ACC112 (cell line): ENCODE measurements at regions not wholly inside any gene's neighbourhood (a gene's known extent, or its start where the extent isn't known, plus 50 kb on each side); places are given as distances from the start of the nearest gene placed in this dataset.

Experiments used
- H2AFZ ChIP-seq: fragments of 200-600 bp; sonication (generic); one replicate; pipeline ENCODE4 v1.6.0; 2017; ENCODE audit warnings: antibody characterized with exemption, low read length; ENCODE audit not compliant: unreplicated experiment
- H3K27ac ChIP-seq: fragments of 200-600 bp; sonication (generic); 2 replicates; pipeline ENCODE4 v1.5.1; 2014; ENCODE audit warnings: low read depth, mild to moderate bottlenecking, antibody characterized with exemption, low read length, moderate library complexity
- H3K27me3 ChIP-seq: fragments of 200-600 bp; sonication (generic); 2 replicates; pipeline ENCODE4 v1.6.1; 2014; ENCODE audit warnings: mild to moderate bottlenecking, antibody characterized with exemption, low read length, moderate library complexity, mixed read lengths; ENCODE audit not compliant: insufficient read depth
- H3K36me3 ChIP-seq: fragments of 200-600 bp; sonication (generic); 2 replicates; pipeline ENCODE4 v1.6.1; 2016; ENCODE audit warnings: mild to moderate bottlenecking, antibody characterized with exemption, low read length, moderate library complexity, mixed read lengths; ENCODE audit not compliant: insufficient read depth
- H3K4me1 ChIP-seq: fragments of 200-600 bp; sonication (generic); one replicate; pipeline ENCODE4 v1.6.1; 2016; ENCODE audit warnings: low read length, mixed read lengths; ENCODE audit not compliant: insufficient read depth, unreplicated experiment, control insufficient read depth
- H3K4me3 ChIP-seq: fragments of 200-600 bp; sonication (generic); 2 replicates; pipeline ENCODE4 v1.5.1; 2014; ENCODE audit warnings: mild to moderate bottlenecking, low read depth, low read length
- H3K79me2 ChIP-seq: fragments of 200-600 bp; sonication (generic); one replicate; pipeline ENCODE4 v1.6.0; 2016; ENCODE audit warnings: low read length; ENCODE audit not compliant: control insufficient read depth, unreplicated experiment, insufficient read depth

DNA sequence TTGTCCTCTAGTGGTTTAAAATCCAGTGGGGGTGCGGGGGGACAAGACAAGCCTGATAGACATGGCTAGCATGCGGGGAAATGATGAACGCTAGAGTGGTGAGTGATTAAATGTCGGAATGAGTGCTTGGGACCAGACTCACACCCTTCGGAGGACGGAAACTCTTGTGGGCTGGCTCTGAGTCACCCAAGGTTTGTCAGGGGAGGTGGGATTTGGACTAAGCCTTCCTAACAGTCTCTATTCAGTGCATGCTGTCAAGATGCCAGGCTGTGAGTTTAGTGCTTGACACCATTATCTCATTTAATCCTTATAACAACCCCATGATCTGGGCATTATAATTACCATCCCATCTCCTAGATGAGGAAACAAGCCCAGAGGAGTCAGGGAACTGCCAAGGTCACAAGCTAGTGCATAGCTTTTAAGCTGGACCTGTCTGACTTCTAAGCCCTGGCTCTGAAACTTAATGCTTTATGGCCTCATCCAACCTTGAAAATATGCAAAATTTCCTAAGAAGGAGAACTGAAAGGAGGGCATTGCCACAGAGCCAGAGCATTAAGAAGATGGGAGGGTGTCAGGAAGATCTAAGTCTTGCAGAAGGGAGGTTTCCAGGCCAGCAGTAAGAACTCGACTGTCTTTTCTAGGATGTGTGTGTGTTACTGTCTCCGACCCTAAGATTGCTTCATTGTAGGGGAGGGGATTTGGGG is 168.7 kb upstream of the LRFN2 start:
- Histone ChIP-seq H3K4me3 (no peak overlapping the region), H2AFZ (no peak overlapping the region), H3K36me3 (no peaks in the 10 kb centered on the region), H3K27me3 (no peaks in the 10 kb centered on the region), H3K79me2 (no peaks in the 10 kb centered on the region), H3K4me1 (no peaks in the 10 kb centered on the region), H3K27ac (no peak overlapping the region)

DNA sequence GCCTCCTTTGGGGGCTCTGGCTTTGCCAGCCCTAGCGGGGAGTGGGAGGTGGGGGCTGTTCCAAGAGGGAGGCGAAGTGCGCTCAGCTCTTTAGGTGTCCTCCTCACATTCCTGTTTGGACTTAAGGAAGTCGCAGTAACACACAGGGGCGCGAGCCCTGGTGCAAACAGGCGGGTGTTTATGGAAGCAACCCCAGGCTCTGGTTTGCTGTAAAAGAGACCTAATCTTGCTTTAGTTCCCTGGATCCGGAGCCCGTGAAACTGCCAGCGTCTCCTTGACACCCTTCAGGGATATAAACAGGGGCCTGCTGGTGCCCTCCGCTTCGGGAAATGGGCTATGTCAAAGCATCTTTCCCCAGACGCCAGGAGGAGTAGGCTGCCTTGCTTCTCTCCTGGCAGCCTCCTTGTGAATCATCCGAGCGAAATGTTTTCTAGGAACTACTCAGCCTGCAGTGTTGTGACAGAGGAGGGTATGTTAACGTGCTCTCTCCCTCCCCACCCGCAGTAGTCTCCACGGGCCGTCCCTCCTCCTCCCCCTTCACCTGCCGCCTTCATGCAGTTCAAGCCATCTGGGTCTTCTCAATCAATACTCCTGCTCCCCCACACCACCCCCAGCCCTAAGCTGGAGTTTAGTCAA is 168.0 kb upstream of the LRFN2 start:
- Histone ChIP-seq H3K27ac (no peak overlapping the region), H3K4me3 (no peak overlapping the region), H3K27me3 (no peaks in the 10 kb centered on the region), H3K4me1 (no peaks in the 10 kb centered on the region), H3K36me3 (no peaks in the 10 kb centered on the region), H2AFZ (no peak overlapping the region), H3K79me2 (no peaks in the 10 kb centered on the region)

DNA sequence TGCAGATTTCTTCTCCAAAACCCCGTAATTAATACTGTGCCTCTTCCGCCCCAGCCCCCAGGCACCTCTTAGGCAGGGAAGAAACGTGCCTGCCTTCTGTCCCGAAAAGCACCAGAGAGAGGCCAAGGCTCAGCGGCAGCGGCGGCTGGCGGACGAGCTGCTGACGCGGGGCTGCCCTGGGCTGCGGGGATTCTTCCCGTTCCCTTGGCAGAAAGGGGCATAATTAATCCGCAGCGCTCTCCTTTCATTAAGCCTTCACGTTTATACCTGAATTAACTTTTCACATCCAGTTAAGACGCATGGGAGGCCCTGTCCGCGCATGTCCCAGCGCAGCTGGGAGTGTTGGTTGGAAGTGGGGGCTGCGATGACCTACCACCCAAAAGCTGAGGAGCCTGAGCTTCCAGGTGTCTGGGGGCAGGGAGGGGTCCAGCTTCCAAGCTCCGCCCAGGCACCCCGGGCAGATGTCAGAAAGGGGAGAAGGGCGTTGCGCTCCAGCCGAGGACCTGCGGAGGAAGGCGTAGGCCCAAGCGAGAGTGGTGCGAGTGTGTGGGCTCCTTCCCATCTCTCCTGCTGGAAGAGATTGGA is 167.4 kb upstream of the LRFN2 start:
- no peak overlapping the region for H3K27ac ChIP-seq
- H3K4me3 ChIP-seq, result no peak overlapping the region
- no peaks in the 10 kb centered on the region for H3K27me3 ChIP-seq
- no peaks in the 10 kb centered on the region for H3K4me1 ChIP-seq
- H2AFZ ChIP-seq, result no peak overlapping the region
- H3K36me3 ChIP-seq, result no peaks in the 10 kb centered on the region
- H3K79me2 ChIP-seq, result no peaks in the 10 kb centered on the region

DNA sequence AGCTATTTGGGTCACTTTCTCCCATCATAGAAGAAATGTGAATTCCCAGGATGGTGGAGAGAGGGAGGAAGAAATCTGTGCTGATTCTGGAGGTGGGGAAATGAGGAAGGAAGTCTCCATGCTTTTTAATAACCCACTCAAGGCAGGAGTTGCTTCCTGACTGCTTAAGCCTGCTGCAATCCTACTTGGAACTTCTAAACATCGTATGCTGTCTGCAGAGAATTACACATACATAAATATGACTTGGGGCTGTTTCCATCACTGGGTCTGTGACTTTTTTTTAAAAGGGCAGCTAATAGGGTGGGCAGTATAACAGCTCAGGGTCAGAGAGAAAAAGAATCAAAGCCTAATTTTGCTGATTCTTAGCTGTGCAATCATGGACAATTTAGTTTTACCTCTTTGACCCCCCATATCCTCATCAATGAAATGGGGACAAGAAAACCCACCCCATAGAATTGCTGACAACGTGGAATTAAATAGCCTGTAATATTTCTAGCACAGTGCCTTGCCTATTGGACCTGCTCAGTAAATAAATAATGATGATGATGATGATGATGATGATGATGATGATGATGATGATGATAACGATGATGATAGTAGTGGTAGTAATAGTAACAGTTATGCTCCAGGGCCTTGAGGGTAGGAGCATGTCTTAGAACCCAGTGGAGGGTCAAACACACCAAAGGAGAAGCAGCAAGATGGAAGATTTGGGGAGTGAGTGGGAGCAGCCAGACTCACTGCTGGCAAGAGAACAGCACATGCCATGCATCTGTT is 166.7 kb upstream of the LRFN2 start:
- Histone ChIP-seq H3K36me3 (no peaks in the 10 kb centered on the region), H3K4me3 (no peak overlapping the region), H3K4me1 (no peaks in the 10 kb centered on the region), H3K79me2 (no peaks in the 10 kb centered on the region), H3K27me3 (no peaks in the 10 kb centered on the region), H2AFZ (no peak overlapping the region), H3K27ac (no peak overlapping the region)

DNA sequence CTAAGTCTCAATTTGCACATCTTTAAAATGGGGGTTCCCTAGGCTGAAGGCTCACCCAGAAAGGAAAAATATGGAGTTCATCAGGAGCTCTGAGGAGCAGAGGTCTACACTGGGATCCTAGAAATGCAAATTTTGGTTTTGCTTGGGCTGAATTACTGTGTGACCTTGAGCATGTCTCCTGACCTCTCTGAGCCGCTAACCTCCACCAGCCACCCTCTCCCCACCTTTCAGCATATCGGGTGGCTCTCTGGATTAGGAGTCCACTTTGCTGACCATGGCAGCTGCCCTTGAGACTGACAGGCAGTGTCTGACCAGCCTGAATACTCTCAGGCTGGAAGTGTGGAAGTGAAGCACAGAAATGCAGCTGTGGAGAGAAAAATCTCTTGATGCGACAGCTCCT is 165.9 kb upstream of the LRFN2 start:
- Histone ChIP-seq H3K79me2 (no peaks in the 10 kb centered on the region), H3K36me3 (no peaks in the 10 kb centered on the region), H3K4me1 (no peaks in the 10 kb centered on the region), H2AFZ (no peak overlapping the region), H3K27me3 (no peaks in the 10 kb centered on the region), H3K4me3 (no peak overlapping the region), H3K27ac (no peak overlapping the region)

DNA sequence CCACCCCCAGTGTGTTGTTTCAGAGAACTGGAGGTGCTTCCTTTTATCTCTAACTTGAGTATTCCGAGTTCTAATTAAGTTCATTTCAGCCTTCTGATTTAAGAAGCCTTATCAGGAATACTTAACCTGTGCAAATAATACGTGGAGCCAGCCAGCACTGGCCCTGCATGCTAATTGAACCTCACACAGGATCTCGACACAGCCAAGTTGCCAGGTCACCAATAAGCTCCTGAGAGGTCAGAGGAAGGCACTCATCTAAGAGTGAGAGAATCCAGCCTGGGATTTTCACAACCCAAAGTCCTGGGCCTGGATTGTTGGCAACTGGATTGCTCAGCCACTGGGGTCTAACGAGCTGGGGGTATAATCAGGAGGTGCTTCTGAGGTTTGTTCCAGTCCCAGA is 157.7 kb upstream of the LRFN2 start:
- Histone ChIP-seq H3K4me3 (no peak overlapping the region), H3K36me3 (no peaks in the 10 kb centered on the region), H2AFZ (no peak overlapping the region), H3K4me1 (no peaks in the 10 kb centered on the region), H3K27me3 (no peaks in the 10 kb centered on the region), H3K27ac (no peak overlapping the region), H3K79me2 (no peaks in the 10 kb centered on the region)

DNA sequence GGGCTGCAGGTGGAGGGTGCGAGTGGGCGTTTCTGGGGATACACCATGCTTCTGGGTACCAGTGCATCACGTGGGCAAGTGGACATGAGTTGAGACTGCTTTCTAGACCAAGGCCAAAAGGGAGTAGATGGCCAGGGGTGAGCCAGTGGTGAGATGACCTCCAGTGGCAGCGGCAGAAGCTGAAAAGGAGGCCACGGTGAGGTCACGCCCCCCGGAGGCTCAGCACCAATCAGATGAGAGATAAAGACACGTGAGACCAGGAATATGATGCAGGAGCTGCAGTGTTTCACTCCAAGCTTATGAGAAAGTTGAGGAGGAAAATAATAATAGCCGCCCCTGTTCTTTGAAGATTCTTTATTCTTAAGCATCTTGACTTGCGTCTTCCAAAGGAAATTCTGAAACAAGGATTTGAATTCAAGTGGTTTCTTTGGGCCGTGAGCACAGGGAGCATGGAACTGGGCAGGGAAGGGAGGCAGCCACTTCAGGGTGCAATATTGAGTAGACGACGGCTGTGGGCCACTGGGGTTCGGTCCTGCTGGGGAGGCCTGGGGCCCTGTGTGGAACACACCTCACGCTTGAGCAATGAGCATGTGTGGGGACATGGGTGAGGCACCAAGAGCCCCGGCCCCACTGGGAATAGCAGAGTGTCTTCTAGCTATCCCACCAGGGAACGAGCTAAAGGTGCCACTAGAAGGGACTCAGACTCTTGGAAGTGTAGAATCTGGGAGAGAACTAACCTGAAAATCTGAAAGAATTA is 156.7 kb upstream of the LRFN2 start:
- H3K27ac ChIP-seq, result no peak overlapping the region
- no peak overlapping the region for H2AFZ ChIP-seq
- H3K27me3 ChIP-seq, result no peaks in the 10 kb centered on the region

DNA sequence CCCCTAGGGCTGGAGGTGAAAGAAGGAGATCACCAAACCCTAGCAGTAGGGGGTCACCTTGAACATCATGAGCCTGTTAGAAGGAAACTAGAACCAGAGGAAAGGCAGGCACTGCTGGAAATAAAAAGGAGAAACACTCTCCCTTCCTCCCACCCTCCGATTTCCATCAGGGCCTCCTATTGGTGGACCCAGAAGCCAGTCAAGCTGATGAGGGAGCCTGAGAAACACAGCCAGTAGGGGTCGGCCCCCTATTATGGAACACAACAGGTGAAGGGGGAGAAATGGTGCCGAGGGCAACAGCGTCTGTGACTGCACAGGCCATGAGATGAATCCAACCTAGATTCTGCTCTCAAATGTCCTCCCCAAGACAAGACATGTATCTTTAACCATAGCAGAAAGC is 156.1 kb upstream of the LRFN2 start:
- H3K27me3 ChIP-seq, result no peaks in the 10 kb centered on the region
- no peaks in the 10 kb centered on the region for H3K36me3 ChIP-seq
- no peak overlapping the region for H3K27ac ChIP-seq
- no peaks in the 10 kb centered on the region for H3K4me1 ChIP-seq
- H3K79me2 ChIP-seq, result no peaks in the 10 kb centered on the region
- no peak overlapping the region for H2AFZ ChIP-seq
- no peak overlapping the region for H3K4me3 ChIP-seq

More for the DNA sequence above, 156.7 kb upstream of the LRFN2 start:
- no peaks in the 10 kb centered on the region for H3K36me3 ChIP-seq
- H3K4me3 ChIP-seq, result no peak overlapping the region
- H3K79me2 ChIP-seq, result no peaks in the 10 kb centered on the region
- H3K4me1 ChIP-seq, result no peaks in the 10 kb centered on the region

DNA sequence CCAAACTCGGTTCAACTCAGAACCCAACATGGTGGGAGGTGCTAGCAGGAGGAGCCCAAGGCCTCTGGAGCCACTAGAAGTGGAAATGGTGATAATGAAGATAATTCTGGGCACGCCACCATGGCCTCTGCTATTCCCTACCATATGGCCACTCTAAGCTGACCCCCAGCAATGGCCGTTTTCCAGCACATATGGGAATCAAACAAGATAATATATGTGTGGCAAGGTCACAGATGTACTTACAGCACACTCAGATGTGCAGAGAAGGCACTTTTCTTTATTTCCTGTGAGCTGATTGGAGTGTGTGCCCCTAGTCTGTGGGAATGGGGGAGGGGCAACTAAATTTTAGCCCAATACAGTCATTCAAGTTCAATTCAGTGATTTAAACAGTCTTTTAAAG is 153.4 kb upstream of the LRFN2 start:
- H3K36me3 ChIP-seq, result no peaks in the 10 kb centered on the region
- no peak overlapping the region for H2AFZ ChIP-seq
- H3K27ac ChIP-seq, result no peak overlapping the region
- H3K79me2 ChIP-seq, result no peaks in the 10 kb centered on the region
- H3K27me3 ChIP-seq, result no peaks in the 10 kb centered on the region
- H3K4me1 ChIP-seq, result no peaks in the 10 kb centered on the region
- H3K4me3 ChIP-seq, result no peak overlapping the region

DNA sequence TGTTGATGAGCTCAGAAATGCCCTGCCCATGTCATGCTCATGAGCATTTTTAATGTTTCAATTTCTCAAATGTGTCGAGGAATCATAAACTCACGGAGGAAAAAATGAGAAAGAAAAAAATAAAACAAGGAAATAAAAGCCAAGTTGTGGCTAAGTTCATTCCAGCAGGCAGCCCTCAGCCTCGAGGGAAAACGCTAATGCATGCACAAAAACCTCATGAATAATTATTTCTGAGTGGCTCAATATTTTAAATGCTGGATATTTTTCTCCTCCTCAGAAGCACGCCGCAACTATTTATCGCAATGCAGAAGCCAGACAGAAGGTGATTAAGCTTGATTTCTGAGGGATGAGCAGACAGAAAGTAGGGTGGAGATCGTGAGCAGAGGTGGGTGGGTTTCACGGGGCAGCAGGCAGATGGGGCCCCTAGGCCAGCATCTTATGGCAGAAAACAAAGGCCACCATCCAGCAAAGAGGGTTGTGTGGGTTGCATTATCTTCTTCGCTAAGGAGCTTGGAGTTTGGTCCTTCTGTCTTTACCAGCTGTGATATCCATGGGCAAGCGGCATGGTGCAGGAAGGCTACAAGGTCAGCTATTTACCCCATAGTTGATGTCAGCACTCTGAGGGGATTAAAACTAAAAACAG is 151.5 kb upstream of the LRFN2 start:
- Histone ChIP-seq H3K4me3 (no peak overlapping the region), H3K27me3 (no peaks in the 10 kb centered on the region), H3K4me1 (no peaks in the 10 kb centered on the region), H3K79me2 (no peaks in the 10 kb centered on the region), H3K27ac (no peak overlapping the region), H2AFZ (no peak overlapping the region), H3K36me3 (no peaks in the 10 kb centered on the region)
